ENCODE measurements at regions not wholly inside any gene's neighbourhood (a gene's known extent, or its start where the extent isn't known, plus 50 kb on each side); places are given as distances from the start of the nearest gene placed in this dataset.

DNA sequence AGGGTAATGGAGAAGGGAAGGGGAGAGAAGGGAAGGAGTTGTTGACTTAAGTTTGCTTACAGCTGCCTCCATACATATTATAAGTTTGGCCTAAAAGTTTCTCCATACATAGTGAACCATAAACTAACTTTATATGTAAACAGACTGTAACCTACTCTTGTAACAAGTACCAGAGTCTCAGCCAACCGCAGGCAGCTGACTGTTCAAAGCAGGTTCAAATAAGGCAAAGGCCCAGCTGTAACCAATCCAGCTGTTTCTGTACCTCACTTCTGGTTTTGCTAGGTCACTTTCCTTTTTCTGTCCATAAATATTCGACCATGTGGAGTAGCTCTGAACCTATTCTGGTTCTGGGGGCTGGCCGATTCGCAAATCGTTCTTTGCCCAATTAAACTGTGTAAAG lies 591.2 kb downstream of the INSC start:
- H3K4me3 ChIP-seq (replicated peaks in 1 of 2; ENCODE audit: low read depth in 1 of 2, low read length in 2 of 2): no peak overlapping the region
- no peaks in the 10 kb centered on the region for H3K36me3 ChIP-seq (ENCODE audit: control insufficient read depth in 1 of 2, insufficient read depth in 2 of 2, low read length in 2 of 2)
- H3K4me2 ChIP-seq (ENCODE audit: low read length): no peak overlapping the region
- no peak for TF ChIP-seq CTCF (IDR thresholded peaks at IDR 0.05 in 2 of 3, conservative IDR thresholded peaks at IDR 0.05 in 1 of 3; ENCODE audit: borderline replicate concordance in 1 of 3, insufficient read depth in 1 of 3, low read depth in 2 of 3, low read length in 2 of 3)
- TF ChIP-seq SP1 (IDR thresholded peaks at IDR 0.05; ENCODE audit: low read depth): no peak
- TF ChIP-seq ZFX (IDR thresholded peaks at IDR 0.05): no peak
- no peak for TF ChIP-seq POLR2A (IDR thresholded peaks at IDR 0.05; ENCODE audit: borderline replicate concordance, extremely low read depth, insufficient read depth, insufficient read length)
- TF ChIP-seq, protein P1, sequence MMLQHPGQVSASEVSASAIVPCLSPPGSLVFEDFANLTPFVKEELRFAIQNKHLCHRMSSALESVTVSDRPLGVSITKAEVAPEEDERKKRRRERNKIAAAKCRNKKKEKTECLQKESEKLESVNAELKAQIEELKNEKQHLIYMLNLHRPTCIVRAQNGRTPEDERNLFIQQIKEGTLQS (IDR thresholded peaks at IDR 0.05): no peak
- TF ChIP-seq FOSL1 (IDR thresholded peaks at IDR 0.05; ENCODE audit: low read depth): no peak
- TF ChIP-seq REST (IDR thresholded peaks at IDR 0.05; ENCODE audit: low read depth): no peak
- no peak for TF ChIP-seq SIN3A (IDR thresholded peaks at IDR 0.05; ENCODE audit: low read depth)
- TF ChIP-seq EZH2 (IDR thresholded peaks at IDR 0.05): no peak
- H3K27ac ChIP-seq (ENCODE audit: low read depth, low read length): no peak overlapping the region
- no peaks in the 10 kb centered on the region for H3K4me1 ChIP-seq (ENCODE audit: control insufficient read depth in 1 of 2, insufficient read depth in 2 of 2, low read length in 2 of 2)
- no peak overlapping the region for H2AFZ ChIP-seq (ENCODE audit: low read depth, low read length, poor library complexity, severe bottlenecking)
- ChIA-PET CTCF (no interaction called here), RAD21 (ENCODE audit: low non-redundant PET in 1 of 2, low total read pairs in 2 of 2, uncharacterized antibody in 2 of 2, unreplicated experiment in 2 of 2) (no interaction called here), POLR2A (no interaction called here)
- H3K9me3 ChIP-seq (ENCODE audit: control insufficient read depth in 1 of 2, insufficient read depth in 1 of 2, low read depth in 1 of 2, low read length in 2 of 2): no peaks in the 10 kb centered on the region
- H3K9me2 ChIP-seq (ENCODE audit: insufficient read depth): no peaks in the 10 kb centered on the region
- ATAC-seq: no peak
- no TSS peak for BruUV-seq (replicated peaks)
- no peaks in the 10 kb centered on the region for H3K79me2 ChIP-seq (ENCODE audit: insufficient read depth, low read length)
- no peaks in the 10 kb centered on the region for H4K20me1 ChIP-seq (ENCODE audit: insufficient read depth)
- H3K9ac ChIP-seq (ENCODE audit: low read length): no peak overlapping the region
- no peak for DNase-seq (ENCODE audit: low read depth, low spot score)
- no peaks in the 10 kb centered on the region; the same call in 1 of the 2 replicates for H3K27me3 ChIP-seq (ENCODE audit: insufficient read depth, low read length)
- intact Hi-C loops (cut with micrococcal nuclease): no loop called here

Data from HCT116 (cell line).